HG03135 (cell line): ENCODE measurements at regions not wholly inside any gene's neighbourhood (a gene's known extent, or its start where the extent isn't known, plus 50 kb on each side); places are given as distances from the start of the nearest gene placed in this dataset.

Experiments
- ATAC-seq: cut with Tn5 transposase; IDR thresholded peaks from one replicate; pipeline ENCODE4 v1.9.1; 2021; ENCODE audit warnings: mild to moderate bottlenecking, moderate library complexity; ENCODE audit not compliant: unreplicated experiment

DNA sequence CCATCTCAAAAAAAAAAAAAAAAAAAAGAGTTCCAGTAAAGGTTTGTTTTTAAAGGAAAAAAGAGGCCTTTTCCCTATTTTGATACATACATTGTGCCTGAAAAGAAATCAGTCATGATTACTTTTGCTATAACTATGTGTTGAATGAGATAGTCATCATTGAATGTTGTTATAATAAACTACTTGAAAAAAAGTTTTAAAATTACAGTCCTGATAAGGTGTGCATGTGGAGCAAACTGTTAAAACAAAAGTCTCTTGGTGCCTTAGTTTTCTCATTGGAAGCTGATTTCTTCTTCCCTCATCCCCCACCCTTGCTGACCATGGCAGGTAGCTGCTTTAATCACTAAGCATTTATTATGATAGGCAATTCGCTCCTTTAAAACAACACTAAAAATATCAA is 172.3 kb upstream of the TBCA start:
- ATAC-seq: no peak

GRCh38 chr5:77947041-77947428 is 170.9 kb upstream of the TBCA start:
- no peak for ATAC-seq

- ATAC-seq: no peak
Observed at GRCh38 chr5:77946381-77947040, 170.4 kb upstream of the TBCA start.

- ATAC-seq: no peak
Observed at GRCh38 chr5:77945874-77946273, 169.7 kb upstream of the TBCA start.

DNA sequence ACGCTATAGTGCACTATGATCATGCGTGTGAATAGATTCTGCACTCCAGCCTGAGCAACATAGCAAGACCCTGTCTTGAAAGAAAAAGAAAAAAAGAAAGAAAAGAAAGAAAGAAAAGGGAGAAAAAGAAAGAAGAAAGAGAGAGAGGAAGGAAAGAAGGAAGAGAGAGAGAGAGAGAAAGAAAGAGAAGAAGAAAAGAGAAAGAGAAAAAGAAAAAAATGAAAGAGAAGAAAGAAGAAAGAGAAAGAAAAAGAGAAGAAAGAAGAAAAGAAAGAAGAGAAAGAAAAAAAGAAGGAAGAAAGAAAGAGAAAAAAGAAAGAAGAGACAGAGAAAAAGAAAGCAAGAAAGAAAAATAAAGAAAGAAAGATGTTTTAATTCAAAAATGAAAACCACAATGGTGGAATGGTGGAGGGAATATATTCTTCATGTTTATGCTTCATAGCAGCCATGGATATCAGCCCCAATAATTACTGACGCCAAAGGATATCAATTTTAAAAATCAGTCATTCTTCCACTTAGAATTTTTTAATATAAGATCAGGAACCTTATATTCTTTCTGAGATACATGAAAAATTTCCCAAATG is 168.7 kb upstream of the TBCA start:
- ATAC-seq: no peak

DNA sequence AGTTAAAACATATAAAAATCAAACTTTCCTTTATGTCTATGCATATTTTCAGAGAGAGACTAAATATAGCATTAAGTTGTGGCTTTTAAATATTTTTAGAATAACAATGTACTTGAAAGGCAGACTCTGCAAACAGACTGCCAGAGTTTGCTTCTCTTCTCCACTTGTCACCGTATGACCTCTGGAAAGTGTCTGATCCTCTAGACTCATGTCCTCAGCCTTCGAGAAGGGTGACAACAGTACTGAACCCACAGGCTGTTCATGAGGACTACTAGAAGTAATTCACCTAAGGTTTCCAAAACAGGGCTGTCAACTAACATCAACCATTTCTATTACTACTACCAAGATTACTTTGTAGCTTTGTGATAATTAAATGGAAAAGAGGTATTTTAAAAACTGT is 167.7 kb upstream of the TBCA start:
- ATAC-seq: no peak

- ATAC-seq: no peak
Observed at GRCh38 chr5:77942578-77943239, 166.6 kb upstream of the TBCA start.

- peak; percentile 88 for ATAC-seq
Observed at GRCh38 chr5:77937015-77937908, 161.1 kb upstream of the TBCA start.

- peak; percentile 13 for ATAC-seq
Observed at GRCh38 chr5:77936365-77936693, 160.2 kb upstream of the TBCA start.

GRCh38 chr5:77935506-77936364 is 159.6 kb upstream of the TBCA start:
- ATAC-seq: peak; percentile 60

- ATAC-seq: no peak
Observed at GRCh38 chr5:77928776-77929300, 152.7 kb upstream of the TBCA start.

DNA sequence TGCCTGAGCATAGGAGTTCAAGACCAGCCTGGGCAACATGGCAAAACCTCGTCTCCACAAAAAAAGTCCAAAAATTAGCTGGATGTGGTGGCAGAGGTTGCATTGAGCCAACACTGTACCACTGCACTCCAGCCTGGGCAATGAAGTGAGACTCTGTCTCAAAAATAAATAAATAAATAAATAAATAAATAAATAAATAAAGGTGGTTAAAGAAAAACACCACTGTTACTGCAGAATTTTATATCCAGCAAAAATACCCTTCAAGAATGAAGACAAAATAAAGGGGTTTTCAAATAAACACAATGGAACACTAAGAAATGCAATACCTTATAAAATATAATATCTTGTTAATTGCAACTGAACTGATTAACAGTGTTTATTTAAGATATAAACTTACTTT is 150.2 kb upstream of the TBCA start:
- no peak for ATAC-seq

DNA sequence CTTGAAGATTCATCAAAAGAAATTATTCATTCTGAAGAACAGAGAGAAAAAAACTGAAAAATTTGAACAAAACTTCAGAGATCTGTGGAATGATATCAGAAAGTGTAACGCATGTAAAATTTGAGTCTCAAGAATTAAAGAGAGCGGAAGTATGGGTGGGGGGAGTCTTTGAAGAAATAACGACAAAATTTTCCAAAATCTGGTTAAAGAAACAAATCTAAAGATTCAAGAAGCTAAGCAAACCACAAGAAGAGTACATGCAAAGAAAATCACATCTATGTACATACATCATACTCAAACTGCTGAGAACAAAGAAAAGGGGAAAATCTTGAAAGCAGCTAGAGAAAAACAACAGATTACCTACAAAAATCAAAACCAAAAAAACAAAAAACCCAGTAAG is 149.4 kb upstream of the TBCA start:
- no peak for ATAC-seq

GRCh38 chr5:77924081-77924480 is 147.9 kb upstream of the TBCA start:
- no peak for ATAC-seq

DNA sequence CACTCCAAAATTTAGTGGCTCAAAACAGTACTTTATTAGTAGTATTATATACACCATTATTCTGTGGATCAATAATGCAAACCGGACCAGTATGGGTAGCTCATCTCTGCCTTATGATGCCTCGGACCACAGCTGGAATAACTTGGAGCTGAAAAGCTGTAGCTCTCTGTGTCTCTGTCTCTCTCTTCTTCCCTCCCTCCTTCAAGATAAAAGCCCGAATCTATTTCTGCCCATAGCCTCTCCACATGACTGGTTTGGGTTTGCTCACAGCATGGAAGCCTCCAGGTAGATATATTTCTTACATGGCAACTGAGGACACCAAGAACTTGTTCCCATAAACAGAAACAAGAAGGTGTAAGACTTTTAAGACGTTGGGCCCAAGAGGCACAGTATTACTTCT is 147.5 kb upstream of the TBCA start:
- no peak for ATAC-seq

- ATAC-seq: no peak
Observed at GRCh38 chr5:77921094-77921768, 145.1 kb upstream of the TBCA start.

DNA sequence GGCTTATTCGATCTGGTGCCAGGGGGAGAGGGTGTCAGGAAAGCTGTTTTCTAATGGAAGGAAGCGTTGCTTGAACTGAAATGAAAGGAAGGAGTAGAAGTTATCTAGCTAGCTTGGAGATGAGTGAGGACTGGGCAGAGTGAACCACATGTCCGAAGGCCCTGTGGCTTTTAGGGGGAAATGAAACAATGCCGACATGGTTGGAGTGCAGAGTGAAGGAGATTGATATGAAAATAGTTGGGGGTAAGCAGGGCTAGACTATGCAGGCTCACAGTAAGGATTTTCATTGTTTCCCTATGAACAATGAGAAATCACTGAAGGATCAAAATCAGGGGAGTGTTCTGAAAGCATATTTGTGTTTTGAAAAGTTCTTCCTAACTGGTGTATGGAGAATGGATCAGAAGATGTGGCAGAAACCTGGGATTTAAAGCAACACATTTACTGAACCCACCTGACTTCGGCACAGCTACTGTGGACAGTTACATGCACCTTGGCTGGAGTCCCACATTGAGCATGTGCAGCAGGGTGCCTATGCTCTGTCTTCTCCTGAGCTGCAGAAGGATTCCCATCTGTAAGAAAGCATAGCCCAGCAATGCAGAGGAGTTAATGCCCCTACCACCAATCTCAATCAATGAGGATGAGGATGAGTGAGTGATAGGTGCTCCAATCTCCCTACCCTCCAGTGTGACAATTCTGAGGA is 144.4 kb upstream of the TBCA start:
- ATAC-seq: no peak

GRCh38 chr5:77915346-77915745 is 139.2 kb upstream of the TBCA start:
- ATAC-seq: no peak

- no peak for ATAC-seq
Observed at GRCh38 chr5:77912721-77913120, 136.6 kb upstream of the TBCA start.
